AG09309 (cell line): ENCODE measurements at regions not wholly inside any gene's neighbourhood (a gene's known extent, or its start where the extent isn't known, plus 50 kb on each side); places are given as distances from the start of the nearest gene placed in this dataset.
"Not testable (repeated sequence)": the region's sequence is repeated elsewhere in the genome, so short reads cannot be mapped to it uniquely, and the experiment has no call there.

Source experiments
- DNase-seq: peaks from one replicate; pipeline ENCODE4 v3.0.0-alpha.2; 2010; ENCODE audit warnings: low read depth
- H3K4me3 ChIP-seq: 2 replicates; pipeline ENCODE4 v1.5.1; 2011; ENCODE audit warnings: mild to moderate bottlenecking, low read depth, low read length, moderate library complexity; ENCODE audit not compliant: control insufficient read depth
- TF ChIP-seq, protein P1 (sequence below): IDR thresholded peaks from 2 replicates; pipeline ENCODE4 v1.5.1; 2011; ENCODE audit warnings: mild to moderate bottlenecking, low read depth, low read length, inconsistent platforms; ENCODE audit not compliant: insufficient read depth, control insufficient read depth; ENCODE audit errors: missing control alignments

DNA sequence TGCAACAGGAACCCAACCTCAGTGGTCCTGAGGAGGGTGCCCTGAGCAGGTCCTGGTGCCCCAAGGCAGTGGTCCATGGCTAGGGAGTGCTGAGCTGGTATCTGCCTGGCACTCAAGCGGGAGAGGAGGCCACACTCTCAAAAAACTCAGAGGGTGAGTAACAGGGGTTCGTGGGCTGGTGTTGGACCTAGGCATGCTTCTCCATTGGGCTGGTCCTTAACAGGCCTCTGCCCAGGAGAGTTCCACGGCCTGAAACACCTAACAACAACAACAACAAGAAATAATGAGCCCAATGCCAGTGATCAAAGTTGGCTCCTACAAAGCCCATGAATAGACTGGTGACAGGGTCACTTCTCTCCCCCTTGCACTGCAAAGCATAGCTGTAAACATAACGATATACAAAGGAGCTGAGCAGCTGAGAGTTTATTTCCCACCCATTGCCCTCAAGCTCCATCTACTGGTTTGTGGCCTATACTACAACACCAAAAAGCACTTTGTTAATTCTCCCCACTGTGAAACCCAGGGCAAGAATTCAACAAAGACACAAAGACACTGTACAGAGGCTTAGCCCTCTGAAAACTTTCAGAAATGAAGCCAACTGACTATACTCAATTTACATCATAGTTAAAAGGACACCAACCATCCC is 736.1 kb upstream of the ADGRL3 start:
- no peak overlapping the region for H3K4me3 ChIP-seq
- TF ChIP-seq, protein P1, sequence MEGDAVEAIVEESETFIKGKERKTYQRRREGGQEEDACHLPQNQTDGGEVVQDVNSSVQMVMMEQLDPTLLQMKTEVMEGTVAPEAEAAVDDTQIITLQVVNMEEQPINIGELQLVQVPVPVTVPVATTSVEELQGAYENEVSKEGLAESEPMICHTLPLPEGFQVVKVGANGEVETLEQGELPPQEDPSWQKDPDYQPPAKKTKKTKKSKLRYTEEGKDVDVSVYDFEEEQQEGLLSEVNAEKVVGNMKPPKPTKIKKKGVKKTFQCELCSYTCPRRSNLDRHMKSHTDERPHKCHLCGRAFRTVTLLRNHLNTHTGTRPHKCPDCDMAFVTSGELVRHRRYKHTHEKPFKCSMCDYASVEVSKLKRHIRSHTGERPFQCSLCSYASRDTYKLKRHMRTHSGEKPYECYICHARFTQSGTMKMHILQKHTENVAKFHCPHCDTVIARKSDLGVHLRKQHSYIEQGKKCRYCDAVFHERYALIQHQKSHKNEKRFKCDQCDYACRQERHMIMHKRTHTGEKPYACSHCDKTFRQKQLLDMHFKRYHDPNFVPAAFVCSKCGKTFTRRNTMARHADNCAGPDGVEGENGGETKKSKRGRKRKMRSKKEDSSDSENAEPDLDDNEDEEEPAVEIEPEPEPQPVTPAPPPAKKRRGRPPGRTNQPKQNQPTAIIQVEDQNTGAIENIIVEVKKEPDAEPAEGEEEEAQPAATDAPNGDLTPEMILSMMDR = peak; percentile 60
- no peak for DNase-seq

DNA sequence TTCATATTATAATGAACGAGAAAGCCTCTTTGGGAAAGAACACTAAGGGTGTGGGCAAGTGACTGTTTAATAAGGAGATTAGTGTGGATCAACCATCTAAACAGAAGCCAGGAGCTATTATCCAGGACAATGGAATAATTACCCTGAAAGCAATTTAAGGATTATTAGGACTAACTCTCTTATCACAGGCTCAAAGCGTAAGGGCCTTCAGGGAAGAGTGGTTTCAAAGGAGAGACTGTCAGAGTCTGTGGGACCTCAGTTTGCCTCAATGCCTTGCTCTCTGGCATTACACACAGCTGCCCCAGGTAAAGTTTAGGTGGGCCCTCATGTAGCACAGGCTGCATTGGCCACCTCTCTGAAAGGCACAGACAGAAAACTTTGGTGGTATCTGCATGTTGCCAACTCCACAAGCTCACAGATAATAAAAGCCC is 717.2 kb upstream of the ADGRL3 start:
- H3K4me3 ChIP-seq = no peak overlapping the region
- DNase-seq = no peak
- TF ChIP-seq, protein P1 = no peak

DNA sequence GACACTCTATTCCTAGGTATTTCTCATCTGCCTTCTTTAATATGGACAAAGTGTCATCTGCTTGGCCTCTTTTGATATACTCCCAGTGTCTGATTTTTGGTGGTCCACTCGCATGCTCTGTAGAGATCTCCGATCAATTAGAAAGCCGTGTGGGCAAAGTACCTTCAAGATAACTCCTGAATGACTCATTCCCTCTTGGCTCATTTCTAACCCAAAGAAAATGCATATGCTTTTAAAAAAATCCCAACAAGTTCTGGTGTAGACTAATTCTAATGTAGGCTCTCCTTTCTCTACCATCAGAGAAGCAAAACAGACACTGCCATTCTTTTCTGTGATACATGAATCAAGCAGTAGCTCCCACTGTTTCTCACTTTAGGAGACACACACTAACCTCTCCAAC is 714.9 kb upstream of the ADGRL3 start:
- TF ChIP-seq, protein P1 = no peak
- no peak for DNase-seq
- no peak overlapping the region for H3K4me3 ChIP-seq

DNA sequence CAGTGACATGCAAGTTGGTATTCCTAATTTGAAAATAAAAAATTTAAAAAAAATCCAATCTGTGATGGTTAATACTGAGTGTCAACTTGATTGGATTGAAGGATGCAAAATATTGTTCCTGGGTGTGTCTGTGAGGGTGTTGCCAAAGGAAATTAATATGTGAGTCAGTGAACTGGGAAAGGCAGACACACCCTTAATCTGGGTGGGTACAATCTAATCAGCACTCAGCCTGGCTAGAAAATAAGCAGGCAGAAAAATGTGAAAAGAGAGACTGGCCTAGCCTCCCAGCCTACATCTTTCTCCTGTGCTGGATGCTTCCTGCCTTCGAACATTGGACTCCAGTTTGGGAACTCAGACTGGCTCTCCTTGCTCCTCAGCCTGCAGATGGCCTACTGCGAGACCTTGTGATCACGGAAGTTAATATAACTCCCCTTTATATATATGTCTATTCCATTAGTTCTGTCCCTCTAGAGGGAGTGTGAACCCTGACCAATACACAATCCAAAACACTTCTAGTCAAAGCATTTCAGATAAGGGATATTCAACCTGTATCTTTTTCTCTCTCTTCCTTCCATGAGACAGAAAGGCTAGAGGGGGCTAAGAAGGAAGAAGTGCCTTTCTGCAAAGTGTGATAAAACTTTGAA is 712.9 kb upstream of the ADGRL3 start:
- TF ChIP-seq, protein P1 = peak; percentile 9
- not testable (repeated sequence) for DNase-seq, H3K4me3 ChIP-seq

DNA sequence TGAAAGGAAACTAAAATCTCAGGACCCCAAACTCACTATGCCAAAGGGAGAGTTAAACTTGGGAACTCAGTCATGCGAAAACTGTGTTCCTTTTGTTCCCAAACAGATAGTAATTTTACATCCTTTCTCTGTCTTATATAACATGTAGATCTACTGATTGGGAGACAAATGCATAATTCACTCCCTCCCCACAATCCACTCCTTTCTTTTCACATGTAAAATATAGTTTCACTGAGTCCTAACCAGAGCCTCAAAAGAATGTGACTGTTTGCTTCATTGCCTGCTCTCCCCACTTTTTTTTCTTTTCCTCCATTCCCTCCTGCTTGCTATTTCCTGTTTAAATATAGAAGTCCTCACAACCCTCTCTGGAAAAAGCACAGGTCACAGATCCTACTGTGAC is 699.3 kb upstream of the ADGRL3 start:
- no peak overlapping the region for H3K4me3 ChIP-seq
- no peak for DNase-seq
- TF ChIP-seq, protein P1 = no peak

DNA sequence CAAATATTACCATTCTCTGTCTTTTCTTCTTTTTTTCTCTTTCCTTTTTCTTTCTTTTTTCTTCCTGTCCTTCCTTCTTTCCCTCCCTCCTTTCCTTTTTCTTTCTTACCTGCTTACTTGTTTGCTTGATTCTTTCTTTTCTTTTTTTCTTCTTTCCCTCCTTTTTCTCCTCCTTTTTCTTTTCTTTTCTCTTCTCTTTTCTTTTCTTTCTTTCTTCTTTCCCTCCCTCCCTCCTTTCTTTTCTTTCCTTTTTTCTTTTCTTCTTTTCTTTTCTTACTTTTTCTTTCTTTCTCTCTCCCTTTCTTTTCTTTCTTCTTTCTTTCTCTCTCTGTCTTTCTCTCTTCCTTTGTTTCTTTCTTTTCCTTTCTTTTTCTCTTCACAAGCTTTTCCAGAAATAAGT is 697.4 kb upstream of the ADGRL3 start:
- DNase-seq = no peak
- TF ChIP-seq, protein P1 = no peak
- H3K4me3 ChIP-seq = no peak overlapping the region
